NCI-H1436 treated with DMSO at 0.1 percent for 48 hours (cell line): ENCODE measurements at regions not wholly inside any gene's neighbourhood (a gene's known extent, or its start where the extent isn't known, plus 50 kb on each side); places are given as distances from the start of the nearest gene placed in this dataset.
"Not testable (repeated sequence)": the region's sequence is repeated elsewhere in the genome, so short reads cannot be mapped to it uniquely, and the experiment has no call there.

ENCODE experiments used
- DNase-seq: peaks from one replicate; lab custom pipeline; 2025; lab: John Stamatoyannopoulos, UW

- DNase-seq: not testable (repeated sequence)
Measured at GRCh38 chr10:46749003-46749402, 162.2 kb upstream of the PTPN20 start.

DNA sequence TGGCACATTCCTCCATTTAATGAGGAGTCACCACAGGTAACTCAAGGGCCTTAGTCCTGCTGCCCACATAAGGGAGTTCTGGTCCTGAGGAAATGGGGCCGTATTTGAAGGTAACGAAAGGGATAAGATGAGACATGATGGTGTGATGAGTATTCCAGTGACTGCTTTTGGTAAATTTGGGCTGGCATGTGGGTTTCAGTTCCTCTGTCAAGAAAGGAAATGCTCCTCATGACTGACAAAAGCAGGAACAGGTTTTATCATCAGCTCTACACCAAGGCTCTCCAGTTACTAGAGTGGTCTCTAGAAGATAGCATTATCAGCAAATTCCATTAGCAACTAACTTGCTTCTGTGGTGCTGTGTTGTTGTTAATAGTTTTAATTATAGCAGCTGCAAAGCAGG is 161.8 kb upstream of the PTPN20 start:
- DNase-seq: not testable (repeated sequence)

GRCh38 chr10:46753763-46754162 is 157.5 kb upstream of the PTPN20 start:
- DNase-seq: not testable (repeated sequence)

- not testable (repeated sequence) for DNase-seq
Measured at GRCh38 chr10:46761471-46761870, 149.8 kb upstream of the PTPN20 start.

- not testable (repeated sequence) for DNase-seq
Measured at GRCh38 chr10:46768515-46769291, 142.5 kb upstream of the PTPN20 start.

DNA sequence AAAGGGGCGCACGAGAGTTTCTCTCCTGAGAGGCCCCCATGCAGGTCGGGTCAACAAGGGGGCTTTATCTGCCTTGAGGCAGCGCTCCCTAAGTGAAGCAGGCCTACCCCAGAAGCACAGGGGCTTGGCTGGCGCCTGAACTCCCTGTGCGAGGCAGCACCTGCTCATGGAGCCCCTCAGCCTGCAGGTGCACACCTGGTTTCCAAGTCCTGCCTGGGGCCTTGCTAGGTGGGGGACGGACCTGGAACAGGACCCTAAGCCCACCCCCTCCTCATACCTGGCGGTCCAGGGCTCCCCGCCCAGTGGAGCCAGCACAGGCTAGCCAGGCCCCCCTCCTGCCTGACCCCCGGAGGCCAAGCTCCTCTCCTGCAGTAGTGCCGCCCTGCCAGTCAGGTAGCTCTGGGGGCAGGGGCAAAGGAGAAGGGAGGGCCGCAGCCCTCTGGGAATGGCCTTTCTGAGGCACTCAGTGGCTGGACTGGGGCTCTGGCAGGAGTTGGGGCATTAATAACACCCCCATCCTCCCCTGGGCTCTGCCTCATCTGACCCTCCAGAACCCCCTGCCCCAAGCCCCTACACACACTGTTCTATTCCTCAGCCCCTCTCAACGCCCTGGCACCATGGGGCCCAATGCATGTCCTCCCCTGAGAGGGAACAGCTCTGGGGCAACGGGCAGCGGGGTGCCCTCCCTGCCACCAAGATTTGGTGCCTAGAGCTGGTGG is 137.9 kb upstream of the PTPN20 start:
- not testable (repeated sequence) for DNase-seq

DNA sequence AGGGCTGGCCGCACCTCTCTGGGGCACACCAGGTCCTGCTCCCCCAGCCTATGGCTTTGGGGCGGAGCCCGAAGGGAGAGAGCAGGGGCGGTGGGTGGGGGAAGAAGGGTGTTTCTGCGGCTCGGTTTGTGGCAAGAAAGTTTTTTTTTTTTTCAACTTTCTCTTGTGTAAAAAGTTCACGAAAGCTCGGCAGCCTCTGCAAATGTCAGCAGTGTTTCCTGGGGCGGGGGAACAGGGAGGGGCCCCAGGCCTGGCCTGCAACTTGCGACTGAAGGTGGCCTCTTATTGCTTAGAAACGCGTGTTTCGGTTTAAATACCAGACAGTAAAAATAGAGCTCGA is 137.4 kb upstream of the PTPN20 start:
- DNase-seq: not testable (repeated sequence)

DNA sequence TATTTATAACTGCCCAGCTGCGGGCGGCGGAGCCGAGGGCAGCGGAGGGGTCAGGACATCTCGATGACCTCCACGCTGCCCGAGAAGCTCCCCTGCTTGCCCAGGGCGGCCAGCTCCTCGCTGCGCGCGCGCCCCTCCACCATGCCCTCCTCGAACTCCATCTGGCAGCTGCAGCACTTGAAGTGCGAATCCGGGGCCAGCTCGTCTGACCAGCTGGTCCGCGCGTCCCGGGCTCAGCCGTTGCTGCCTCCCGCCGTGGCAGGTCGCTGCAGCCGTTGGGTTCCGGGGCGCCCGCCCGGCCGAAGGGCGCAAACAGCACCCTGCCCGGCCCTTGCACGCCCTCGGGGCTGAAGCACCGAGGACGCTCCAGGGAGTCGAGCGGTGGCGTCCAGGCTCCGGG is 136.9 kb upstream of the PTPN20 start:
- not testable (repeated sequence) for DNase-seq

DNA sequence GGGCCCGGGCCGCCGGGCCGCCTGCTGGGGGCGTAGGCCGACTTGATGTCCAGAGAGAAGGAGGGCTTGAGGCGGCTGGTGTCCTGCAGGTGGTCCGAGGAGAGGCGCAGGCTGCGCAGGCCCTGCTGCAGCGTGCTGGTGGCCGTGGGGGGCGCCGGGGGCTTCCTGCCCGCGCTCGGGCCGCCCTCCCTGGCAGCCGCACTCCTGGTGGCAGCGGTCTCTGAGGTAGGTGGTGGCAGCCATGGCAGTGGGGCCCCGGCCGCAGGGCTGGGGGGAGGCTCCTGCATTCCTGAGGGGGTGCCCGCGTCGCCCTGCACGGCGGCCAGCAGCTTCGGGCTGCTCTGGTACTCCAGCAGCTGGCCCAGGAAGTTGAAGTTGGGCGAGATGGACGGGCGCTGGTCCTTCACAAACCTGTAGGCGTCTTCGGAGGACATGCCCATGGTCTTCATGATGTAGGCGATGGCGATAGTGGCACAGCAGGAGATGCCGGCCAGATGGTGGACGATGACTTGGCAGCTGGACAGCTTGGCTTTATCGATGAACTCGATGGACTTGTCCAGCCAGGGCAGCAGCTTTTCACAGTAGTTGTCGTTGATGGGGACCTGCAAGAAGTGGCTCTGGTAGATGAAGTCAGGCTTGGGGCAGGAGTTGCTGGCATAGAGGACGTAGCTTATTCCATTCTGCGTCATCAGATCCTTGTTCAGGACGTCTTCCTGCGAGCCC is 136.1 kb upstream of the PTPN20 start:
- DNase-seq: not testable (repeated sequence)

GRCh38 chr10:46775668-46776059 is 135.6 kb upstream of the PTPN20 start:
- not testable (repeated sequence) for DNase-seq

- not testable (repeated sequence) for DNase-seq
Measured at GRCh38 chr10:46779571-46779970, 131.7 kb upstream of the PTPN20 start.

GRCh38 chr10:46780164-46780563 is 131.1 kb upstream of the PTPN20 start:
- not testable (repeated sequence) for DNase-seq

DNA sequence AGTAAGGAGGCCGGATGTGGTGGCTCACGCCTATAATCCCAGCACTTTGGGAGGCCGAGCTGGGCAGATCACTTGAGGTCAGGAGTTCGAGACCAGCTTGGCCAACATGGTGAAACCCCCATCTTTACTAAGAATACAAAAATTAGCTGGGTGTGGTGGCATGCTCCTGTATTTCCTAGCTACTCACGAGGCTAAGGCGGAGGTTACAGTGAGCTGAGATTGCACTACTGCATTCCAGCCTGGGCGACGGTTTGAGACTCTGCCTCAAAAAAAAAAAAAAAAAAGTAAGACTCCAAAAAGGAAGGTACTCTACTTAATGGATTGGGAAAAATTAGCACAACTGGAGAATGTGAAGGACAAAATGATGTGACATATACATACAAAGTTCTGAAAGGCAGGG is 130.2 kb upstream of the PTPN20 start:
- not testable (repeated sequence) for DNase-seq

DNA sequence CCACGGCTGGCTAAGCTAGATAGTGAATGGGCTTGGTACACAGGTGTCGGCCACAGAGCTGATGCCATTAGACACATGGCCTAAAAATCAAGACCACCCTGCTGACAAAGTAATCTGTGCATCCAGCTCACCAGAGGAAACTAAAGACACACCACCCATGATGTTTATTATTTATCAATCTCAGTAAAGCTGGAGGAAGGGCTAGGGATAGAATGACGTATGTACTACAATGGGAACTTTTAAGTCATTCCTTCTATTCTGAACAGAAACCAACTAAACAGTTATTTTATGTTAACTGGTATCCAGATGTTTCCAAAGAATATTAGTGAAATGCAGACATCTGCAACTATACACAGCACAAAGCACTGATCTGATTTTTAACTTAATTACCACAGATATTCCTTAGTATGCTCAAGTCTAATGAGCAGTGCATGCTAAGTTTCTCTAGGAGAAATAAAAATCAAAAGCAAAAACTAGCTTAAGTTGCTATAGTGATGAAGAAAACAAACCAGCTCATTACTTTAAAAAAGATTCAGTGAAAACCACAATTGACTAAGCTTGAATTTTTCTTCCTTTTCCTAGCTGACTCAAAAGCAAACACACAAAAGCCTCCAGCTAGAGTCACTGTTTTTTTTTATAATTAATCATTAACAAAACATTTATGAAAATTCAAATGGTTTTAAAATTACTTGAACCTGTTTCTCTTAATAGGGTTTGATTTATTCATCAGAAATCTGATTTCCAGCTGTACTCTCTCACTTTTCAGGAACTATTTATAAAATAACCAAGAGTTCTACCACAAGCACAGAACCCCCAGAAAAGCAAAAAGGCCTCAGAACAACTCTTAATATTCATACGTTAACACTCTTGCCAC is 129.0 kb upstream of the PTPN20 start:
- not testable (repeated sequence) for DNase-seq

DNA sequence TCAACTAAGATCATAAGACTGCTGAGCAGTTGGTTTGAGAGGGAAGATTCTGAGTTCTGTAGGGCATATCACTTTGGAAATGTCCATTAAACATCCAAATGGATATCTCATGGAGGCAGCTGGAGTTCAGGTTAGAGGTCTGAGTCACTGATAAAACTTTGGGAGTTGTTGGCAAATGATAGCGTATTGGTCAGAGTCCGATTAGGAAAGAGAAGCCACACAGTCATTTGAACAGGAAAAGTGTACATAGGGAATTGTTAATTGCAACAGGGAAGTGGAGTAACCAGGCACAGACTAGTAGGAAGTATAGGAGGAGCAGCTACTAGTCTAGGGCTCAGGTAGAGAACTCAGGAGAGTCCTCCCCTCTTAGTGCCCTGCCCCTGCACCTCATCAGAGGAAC is 126.6 kb upstream of the PTPN20 start:
- DNase-seq: not testable (repeated sequence)

DNA sequence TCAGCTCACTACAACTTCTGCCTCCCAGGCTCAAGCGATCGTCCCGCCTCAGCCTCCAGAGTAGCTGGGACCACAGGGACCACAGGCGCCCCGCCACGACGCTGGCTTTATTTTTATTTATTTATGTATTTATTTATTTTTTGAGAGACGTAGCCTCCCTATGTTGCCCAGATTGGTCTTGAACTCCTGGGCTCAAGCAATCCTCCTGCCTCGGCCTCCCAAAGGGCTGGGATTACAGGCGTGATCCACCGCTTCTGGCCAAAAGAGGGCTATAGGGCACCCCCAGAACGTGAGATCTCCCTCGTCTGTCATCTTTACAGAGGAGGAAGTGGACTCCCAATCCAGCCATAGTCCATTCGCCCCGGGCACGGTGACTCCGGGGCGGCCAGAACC is 125.1 kb upstream of the PTPN20 start:
- DNase-seq: not testable (repeated sequence)

- peak; percentile 5 for DNase-seq
Measured at GRCh38 chr10:46786518-46787320, 124.5 kb upstream of the PTPN20 start.

DNA sequence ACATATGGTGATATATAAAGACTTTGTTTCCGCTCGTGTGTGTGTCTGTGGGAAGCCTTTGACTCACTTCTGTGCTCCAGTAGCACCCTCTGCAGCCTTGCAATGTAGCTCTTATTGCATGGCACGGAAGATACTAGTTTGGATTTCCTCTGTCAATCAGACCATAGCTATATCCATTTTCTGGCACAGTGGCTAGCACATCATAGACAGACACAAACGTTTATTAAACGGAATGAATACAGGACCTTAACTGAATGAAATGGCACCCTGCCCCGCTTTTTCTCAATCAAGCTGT is 124.0 kb upstream of the PTPN20 start:
- no peak for DNase-seq

GRCh38 chr10:46792657-46793357 is 118.4 kb upstream of the PTPN20 start:
- DNase-seq: not testable (repeated sequence)

GRCh38 chr10:46796351-46796750 is 114.9 kb upstream of the PTPN20 start:
- DNase-seq: not testable (repeated sequence)
